ENCODE measurements at regions not wholly inside any gene's neighbourhood (a gene's known extent, or its start where the extent isn't known, plus 50 kb on each side); places are given as distances from the start of the nearest gene placed in this dataset.

- H3K27me3 ChIP-seq = no peaks in the 10 kb centered on the region
- 18 to 32% (median 24%) methylated on average over 2 of the region's 2 CpGs for WGBS, 5 donors
- no peak for TF ChIP-seq EP300 (IDR thresholded peaks at IDR 0.05)
- no peak for TF ChIP-seq POLR2AphosphoS5 (IDR thresholded peaks at IDR 0.05)
- TF ChIP-seq CTCF (IDR thresholded peaks at IDR 0.05) = no peak
- no peak for TF ChIP-seq POLR2A (IDR thresholded peaks at IDR 0.05)
- H3K4me3 ChIP-seq = no peak overlapping the region
- peak overlapping the region; percentile 65 to 74 (median 68) for H3K27ac ChIP-seq
- no peaks in the 10 kb centered on the region for H3K9me3 ChIP-seq
- H3K36me3 ChIP-seq = no peaks in the 10 kb centered on the region
- H3K4me1 ChIP-seq = peaks cover 19 to 60% (median 31%) of the 10 kb centered on the region in 4 donors
- peak in 1 of 2 donors; percentile 25 for DNase-seq
- intact Hi-C loops (cut with DNase I; ENCODE audit: low total_unique reads) = no loop called here
Measured at GRCh38 chr5:96247708-96248107, 185.3 kb downstream of the PCSK1 start.

- 26 to 46% (median 33%) methylated on average over 4 of the region's 4 CpGs for WGBS, 5 donors
- Histone ChIP-seq H3K9me3 (no peaks in the 10 kb centered on the region), H3K4me1 (peaks cover 19 to 58% (median 31%) of the 10 kb centered on the region in 4 donors), H3K27ac (peak overlapping the region; percentile 58 to 74 (median 66)), H3K36me3 (no peaks in the 10 kb centered on the region), H3K27me3 (no peaks in the 10 kb centered on the region), H3K4me3 (no peak overlapping the region)
- TF ChIP-seq POLR2A (IDR thresholded peaks at IDR 0.05) (no peak), POLR2AphosphoS5 (IDR thresholded peaks at IDR 0.05) (peak in 2 of 3 donors; percentile 43 to 51)
- peak; percentile 26 to 58 for DNase-seq
- intact Hi-C loops (cut with DNase I; ENCODE audit: low total_unique reads) = no loop called here
Measured at GRCh38 chr5:96247097-96247701, 185.8 kb downstream of the PCSK1 start.

GRCh38 chr5:96245140-96246091 is 187.6 kb downstream of the PCSK1 start:
- no peaks in the 10 kb centered on the region for H3K27me3 ChIP-seq
- 49 to 68% (median 57%) methylated on average over 4 of the region's 4 CpGs for WGBS, 5 donors
- peak in 1 of 2 donors; percentile 32 for DNase-seq
- no peaks in the 10 kb centered on the region for H3K36me3 ChIP-seq
- no peak overlapping the region for H3K4me3 ChIP-seq
- peak overlapping the region; percentile 9 to 74 (median 43) for H3K27ac ChIP-seq
- no peaks in the 10 kb centered on the region for H3K9me3 ChIP-seq
- TF ChIP-seq POLR2AphosphoS5 (IDR thresholded peaks at IDR 0.05) (peak in 1 of 3 donors; percentile 50), CTCF (IDR thresholded peaks at IDR 0.05) (no peak), EP300 (IDR thresholded peaks at IDR 0.05) (no peak), POLR2A (IDR thresholded peaks at IDR 0.05) (no peak)
- intact Hi-C loops (cut with DNase I; ENCODE audit: low total_unique reads) = no loop called here
- peaks cover 19 to 58% (median 31%) of the 10 kb centered on the region in 4 donors for H3K4me1 ChIP-seq

- DNase-seq = no peak
- intact Hi-C loops (cut with DNase I; ENCODE audit: low total_unique reads) = no loop called here
- no peak for TF ChIP-seq POLR2AphosphoS5 (IDR thresholded peaks at IDR 0.05)
- no peak for TF ChIP-seq CTCF (IDR thresholded peaks at IDR 0.05)
- no peak for TF ChIP-seq POLR2A (IDR thresholded peaks at IDR 0.05)
- Histone ChIP-seq H3K27me3 (no peaks in the 10 kb centered on the region), H3K9me3 (no peaks in the 10 kb centered on the region), H3K4me3 (no peak overlapping the region), H3K27ac (peak overlapping the region in 1 of 5 donors; percentile 74), H3K4me1 (peaks cover 19 to 63% (median 31%) of the 10 kb centered on the region in 4 donors), H3K36me3 (no peaks in the 10 kb centered on the region)
- WGBS, 5 donors = 47 to 76% (median 51%) methylated on average over 2 of the region's 2 CpGs
Measured at GRCh38 chr5:96244696-96245095, 188.4 kb downstream of the PCSK1 start.

All from stomach (tissue), 8 donors.